ENCODE measurements at regions not wholly inside any gene's neighbourhood (a gene's known extent, or its start where the extent isn't known, plus 50 kb on each side); places are given as distances from the start of the nearest gene placed in this dataset.

GRCh38 chr20:61031101-61031830 is 220.8 kb upstream of the CDH4 start:
- no TSS peak for BruUV-seq (replicated peaks)
- Histone ChIP-seq H3K4me1 (ENCODE audit: insufficient read depth, low read length) (no peaks in the 10 kb centered on the region), H3K9me3 (ENCODE audit: low read length) (no peaks in the 10 kb centered on the region), H3F3A (ENCODE audit: low read length, unreplicated experiment) (no peaks in the 10 kb centered on the region), H3K27me3 (ENCODE audit: low read length) (no peaks in the 10 kb centered on the region), H3K27ac (ENCODE audit: low read length) (no peak overlapping the region), H3K36me3 (ENCODE audit: low read depth, low read length) (no peaks in the 10 kb centered on the region), H3K79me2 (ENCODE audit: low read length) (no peaks in the 10 kb centered on the region), H3K4me3 (ENCODE audit: low read length) (no peak overlapping the region), H3K4me2 (ENCODE audit: low read length) (no peak overlapping the region), H4K20me1 (ENCODE audit: low read length) (no peaks in the 10 kb centered on the region), H2AFZ (ENCODE audit: low read length) (no peak overlapping the region), H3K9ac (ENCODE audit: low read length) (no peak overlapping the region), H3K9me2 (replicated peaks; ENCODE audit: low read length) (no peaks in the 10 kb centered on the region)
- TF ChIP-seq EZH2phosphoT487 (IDR thresholded peaks at IDR 0.05; ENCODE audit: borderline replicate concordance, low read length) (no peak), EZH2 (IDR thresholded peaks at IDR 0.05; ENCODE audit: low read length, unreplicated experiment) (no peak)
- TF ChIP-seq, protein P1, sequence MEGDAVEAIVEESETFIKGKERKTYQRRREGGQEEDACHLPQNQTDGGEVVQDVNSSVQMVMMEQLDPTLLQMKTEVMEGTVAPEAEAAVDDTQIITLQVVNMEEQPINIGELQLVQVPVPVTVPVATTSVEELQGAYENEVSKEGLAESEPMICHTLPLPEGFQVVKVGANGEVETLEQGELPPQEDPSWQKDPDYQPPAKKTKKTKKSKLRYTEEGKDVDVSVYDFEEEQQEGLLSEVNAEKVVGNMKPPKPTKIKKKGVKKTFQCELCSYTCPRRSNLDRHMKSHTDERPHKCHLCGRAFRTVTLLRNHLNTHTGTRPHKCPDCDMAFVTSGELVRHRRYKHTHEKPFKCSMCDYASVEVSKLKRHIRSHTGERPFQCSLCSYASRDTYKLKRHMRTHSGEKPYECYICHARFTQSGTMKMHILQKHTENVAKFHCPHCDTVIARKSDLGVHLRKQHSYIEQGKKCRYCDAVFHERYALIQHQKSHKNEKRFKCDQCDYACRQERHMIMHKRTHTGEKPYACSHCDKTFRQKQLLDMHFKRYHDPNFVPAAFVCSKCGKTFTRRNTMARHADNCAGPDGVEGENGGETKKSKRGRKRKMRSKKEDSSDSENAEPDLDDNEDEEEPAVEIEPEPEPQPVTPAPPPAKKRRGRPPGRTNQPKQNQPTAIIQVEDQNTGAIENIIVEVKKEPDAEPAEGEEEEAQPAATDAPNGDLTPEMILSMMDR (conservative IDR thresholded peaks at IDR 0.05; ENCODE audit: low read depth, low read length), result no peak
- DNase-seq, result no peak
- ATAC-seq, result no peak
- intact Hi-C loops (cut with micrococcal nuclease), result no loop called here
- POLR2A ChIA-PET (ENCODE audit: unreplicated experiment), result no interaction called here
- CTCF ChIA-PET, result no interaction called here

DNA sequence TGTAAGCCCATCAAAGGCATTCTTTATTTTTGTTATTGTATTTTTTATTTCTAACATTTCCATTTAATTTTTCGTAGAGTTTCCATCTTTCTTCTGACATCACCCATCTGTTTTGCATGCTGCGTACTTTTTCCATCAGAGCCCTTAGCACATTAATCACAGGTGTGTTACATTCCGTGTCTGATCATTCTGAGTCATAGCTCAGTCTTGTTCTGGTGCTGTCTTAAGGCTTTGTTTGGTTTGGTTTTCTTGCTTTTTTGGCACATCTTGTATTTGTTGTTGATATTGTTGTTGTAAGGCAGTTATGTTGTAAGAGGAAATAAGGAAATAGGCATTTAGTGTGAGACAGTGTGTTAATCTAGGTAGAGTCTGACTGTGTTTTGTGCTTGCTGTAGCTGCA is 214.6 kb upstream of the CDH4 start:
- no peaks in the 10 kb centered on the region for H3F3A ChIP-seq (ENCODE audit: low read length, unreplicated experiment)
- no peak overlapping the region for H2AFZ ChIP-seq (ENCODE audit: low read length)
- no peaks in the 10 kb centered on the region for H4K20me1 ChIP-seq (ENCODE audit: low read length)
- POLR2A ChIA-PET (ENCODE audit: unreplicated experiment), result no interaction called here
- no peak overlapping the region for H3K27ac ChIP-seq (ENCODE audit: low read length)
- no peaks in the 10 kb centered on the region for H3K36me3 ChIP-seq (ENCODE audit: low read depth, low read length)
- H3K4me3 ChIP-seq (ENCODE audit: low read length), result no peak overlapping the region
- intact Hi-C loops (cut with micrococcal nuclease), result no loop called here
- no peak overlapping the region for H3K9ac ChIP-seq (ENCODE audit: low read length)
- H3K4me1 ChIP-seq (ENCODE audit: insufficient read depth, low read length), result no peaks in the 10 kb centered on the region
- BruUV-seq (replicated peaks), result no TSS peak
- H3K79me2 ChIP-seq (ENCODE audit: low read length), result no peaks in the 10 kb centered on the region
- no peak for TF ChIP-seq EZH2 (IDR thresholded peaks at IDR 0.05; ENCODE audit: low read length, unreplicated experiment)
- TF ChIP-seq EZH2phosphoT487 (IDR thresholded peaks at IDR 0.05; ENCODE audit: borderline replicate concordance, low read length), result no peak
- TF ChIP-seq, protein P1 (conservative IDR thresholded peaks at IDR 0.05; ENCODE audit: low read depth, low read length), result no peak
- no peak overlapping the region for H3K4me2 ChIP-seq (ENCODE audit: low read length)
- no peaks in the 10 kb centered on the region; the same call in 1 of the 2 replicates for H3K9me3 ChIP-seq (ENCODE audit: low read length)
- no peak for ATAC-seq
- DNase-seq, result no peak
- CTCF ChIA-PET, result no interaction called here
- H3K9me2 ChIP-seq (replicated peaks; ENCODE audit: low read length), result no peaks in the 10 kb centered on the region
- no peaks in the 10 kb centered on the region for H3K27me3 ChIP-seq (ENCODE audit: low read length)

- BruUV-seq (replicated peaks), result no TSS peak
Measured at GRCh38 chr20:61041481-61041880, 210.6 kb upstream of the CDH4 start.

More at GRCh38 chr20:61041481-61041880, 210.6 kb upstream of the CDH4 start:
- Histone ChIP-seq H3K4me2 (ENCODE audit: low read length) (no peak overlapping the region), H3K9ac (ENCODE audit: low read length) (no peak overlapping the region), H3K4me1 (ENCODE audit: insufficient read depth, low read length) (no peaks in the 10 kb centered on the region), H3F3A (ENCODE audit: low read length, unreplicated experiment) (no peaks in the 10 kb centered on the region), H3K36me3 (ENCODE audit: low read depth, low read length) (no peaks in the 10 kb centered on the region), H3K9me3 (ENCODE audit: low read length) (peaks cover 2% of the 10 kb centered on the region; the same call in 1 of the 2 replicates), H3K79me2 (ENCODE audit: low read length) (no peaks in the 10 kb centered on the region), H2AFZ (ENCODE audit: low read length) (no peak overlapping the region), H3K4me3 (ENCODE audit: low read length) (no peak overlapping the region), H3K27ac (ENCODE audit: low read length) (no peak overlapping the region), H3K9me2 (replicated peaks; ENCODE audit: low read length) (no peaks in the 10 kb centered on the region), H4K20me1 (ENCODE audit: low read length) (no peaks in the 10 kb centered on the region), H3K27me3 (ENCODE audit: low read length) (no peaks in the 10 kb centered on the region)
- ATAC-seq (no peak), DNase-seq (no peak)
- ChIA-PET CTCF (no interaction called here), POLR2A (ENCODE audit: unreplicated experiment) (no interaction called here)
- intact Hi-C loops (cut with micrococcal nuclease), result no loop called here
- TF ChIP-seq, protein P1 (conservative IDR thresholded peaks at IDR 0.05; ENCODE audit: low read depth, low read length), result no peak
- no peak for TF ChIP-seq EZH2 (IDR thresholded peaks at IDR 0.05; ENCODE audit: low read length, unreplicated experiment)
- TF ChIP-seq EZH2phosphoT487 (IDR thresholded peaks at IDR 0.05; ENCODE audit: borderline replicate concordance, low read length), result no peak
